8988T (cell line): ENCODE measurements at regions not wholly inside any gene's neighbourhood (a gene's known extent, or its start where the extent isn't known, plus 50 kb on each side); places are given as distances from the start of the nearest gene placed in this dataset.
A peak's percentile ranks its signal among the peaks of the same experiment; 100 is the strongest.
"Not testable (repeated sequence)": the region's sequence is repeated elsewhere in the genome, so short reads cannot be mapped to it uniquely, and the experiment has no call there.

Source experiments
- DNase-seq: peaks from one replicate; pipeline ENCODE4 v3.0.0; 2011

DNA sequence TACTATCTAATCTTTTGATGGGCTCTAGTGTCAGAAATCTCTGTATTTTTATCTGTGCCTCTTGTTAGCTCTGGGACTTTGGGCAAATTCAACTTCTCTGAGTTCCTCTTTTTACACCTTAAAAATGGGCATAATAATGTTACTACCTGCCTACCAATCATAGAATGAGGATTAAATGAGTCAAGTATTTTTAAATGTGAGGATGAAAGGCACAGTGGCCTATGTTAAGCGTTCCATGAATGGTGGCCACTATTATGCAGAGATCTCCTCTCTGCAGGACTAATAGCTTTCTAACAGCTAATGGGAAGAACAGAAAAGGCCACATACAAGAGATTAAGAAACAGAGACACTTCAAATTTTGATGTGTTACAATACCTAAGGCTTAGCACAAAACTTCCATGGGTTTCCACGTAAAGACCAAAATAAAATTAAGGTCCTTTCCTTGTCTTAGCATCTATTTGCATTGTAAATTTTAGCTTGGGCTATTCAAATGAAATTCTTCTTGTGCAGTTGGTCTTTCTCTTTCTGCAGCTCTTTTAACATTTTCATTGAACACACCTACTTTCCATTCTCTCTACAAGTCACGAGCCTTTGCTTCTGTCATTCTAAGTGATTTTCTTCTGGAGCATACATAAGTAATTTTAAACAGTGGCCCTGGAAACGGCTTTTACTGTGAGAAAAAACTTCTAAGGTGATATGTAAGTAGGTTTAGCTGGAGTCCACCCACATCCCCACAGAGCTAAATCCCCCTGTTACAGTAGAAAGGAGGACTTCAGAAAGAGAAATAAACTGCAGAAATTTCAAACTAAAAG, 117.9 kb upstream of the MED14 start:
- no peak for DNase-seq

DNA sequence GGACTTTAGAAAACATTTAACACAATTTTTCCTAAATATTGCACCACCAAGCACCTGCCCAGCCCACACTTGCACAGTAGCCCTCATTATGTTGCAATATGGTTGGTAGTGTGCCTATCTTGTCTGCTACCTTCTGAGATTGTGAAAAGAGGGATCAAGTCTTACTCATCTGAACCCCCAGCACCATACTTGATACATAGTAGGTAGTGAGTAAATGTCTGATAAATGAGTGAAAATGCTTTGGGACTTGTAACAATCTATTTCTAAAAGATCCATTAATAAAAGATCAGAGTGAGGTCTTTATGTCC, 118.4 kb upstream of the MED14 start:
- no peak for DNase-seq

DNA sequence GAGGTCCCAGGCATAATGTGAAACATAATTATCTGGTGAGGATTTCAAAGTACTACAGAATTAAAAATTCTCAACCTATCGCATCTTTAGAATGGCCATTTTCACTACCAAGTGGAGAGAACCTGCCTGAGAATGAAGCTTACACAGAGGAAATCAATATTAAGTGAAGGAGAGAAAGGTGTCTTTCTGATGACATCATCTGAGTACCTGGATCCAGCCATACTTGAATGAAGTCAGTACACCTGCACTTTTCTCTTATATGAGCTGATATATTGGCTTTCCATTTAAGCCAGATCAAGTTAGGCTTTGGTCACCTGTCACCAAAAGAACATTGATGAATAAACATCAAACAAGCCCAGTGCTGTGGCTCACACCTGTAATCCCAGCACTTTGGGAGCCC, 118.9 kb upstream of the MED14 start:
- no peak for DNase-seq

DNA sequence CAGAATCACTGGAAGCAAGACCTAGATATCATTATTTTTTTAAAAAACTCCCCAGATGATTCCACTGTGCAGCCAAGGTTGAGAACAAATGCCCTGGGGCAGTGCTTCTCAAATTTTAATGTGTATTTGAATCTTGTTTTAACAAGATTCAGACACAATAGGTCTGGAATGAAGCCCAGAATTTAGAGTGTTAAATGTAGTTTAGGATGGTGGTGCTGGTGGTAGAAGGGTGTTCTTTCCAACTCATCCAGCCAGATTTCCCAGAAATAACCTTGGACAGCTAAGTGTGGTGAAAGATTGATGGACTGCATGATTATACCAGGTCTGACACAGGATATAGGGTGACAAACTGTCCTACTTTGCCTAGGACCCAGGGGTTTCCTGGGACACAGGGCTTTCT, 120.1 kb upstream of the MED14 start:
- DNase-seq, result no peak

DNA sequence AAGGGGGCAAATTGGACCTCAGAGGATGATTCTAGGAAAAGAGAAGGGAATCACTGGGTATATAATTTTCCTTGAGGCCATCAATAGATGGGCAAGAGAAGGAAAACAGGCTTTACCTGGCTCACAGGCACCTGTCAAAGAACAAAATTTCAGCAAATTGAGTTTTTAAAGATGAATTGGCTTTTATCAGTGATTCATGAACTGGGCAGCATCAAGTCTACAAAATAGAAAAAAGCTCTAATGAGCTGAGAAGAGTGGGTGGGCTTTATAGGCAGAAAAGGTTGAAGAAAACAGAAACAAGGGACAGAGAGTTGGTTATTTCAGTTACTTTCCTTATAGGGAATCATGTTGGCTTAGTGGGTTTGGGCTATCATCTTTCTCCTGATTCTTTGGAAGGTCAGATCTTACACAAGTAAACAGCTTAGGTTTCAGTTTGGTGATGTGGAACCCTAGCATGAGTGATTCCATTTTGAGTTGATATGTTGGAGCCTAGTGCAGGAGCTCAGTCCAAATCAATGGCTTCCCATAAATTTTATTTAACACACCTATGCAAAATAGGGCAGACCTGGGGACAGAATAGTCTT, 120.7 kb upstream of the MED14 start:
- no peak for DNase-seq

DNA sequence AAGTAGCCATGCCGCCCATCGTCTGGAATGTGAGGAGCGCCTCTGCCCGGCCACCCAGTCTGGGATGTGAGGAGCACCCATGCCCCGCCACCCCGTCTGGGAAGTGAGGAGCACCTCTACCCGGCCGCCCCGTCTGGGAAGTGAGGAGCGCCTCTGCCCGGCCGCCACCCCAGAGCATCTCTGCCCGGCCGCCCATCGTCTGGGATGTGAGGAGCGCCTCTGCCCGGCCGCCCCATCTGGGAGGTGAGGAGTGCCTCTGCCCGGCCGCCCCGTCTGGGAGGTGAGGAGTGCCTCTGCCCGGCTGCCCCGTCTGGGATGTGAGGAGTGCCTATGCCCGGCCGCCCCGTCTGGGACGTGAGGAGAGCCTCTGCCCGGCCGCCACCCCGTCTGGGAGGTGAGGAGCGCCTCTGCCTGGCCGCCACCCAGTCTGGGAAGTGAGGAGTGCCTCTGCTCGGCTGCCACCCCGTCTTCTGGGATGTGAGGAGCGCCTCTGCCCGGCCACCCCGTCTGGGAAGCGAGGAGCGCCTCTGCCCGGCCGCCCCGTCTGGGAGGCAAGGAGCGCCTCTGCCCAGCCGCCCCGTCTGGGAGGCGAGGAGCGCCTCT, 126.7 kb upstream of the MED14 start:
- DNase-seq, result not testable (repeated sequence)

DNA sequence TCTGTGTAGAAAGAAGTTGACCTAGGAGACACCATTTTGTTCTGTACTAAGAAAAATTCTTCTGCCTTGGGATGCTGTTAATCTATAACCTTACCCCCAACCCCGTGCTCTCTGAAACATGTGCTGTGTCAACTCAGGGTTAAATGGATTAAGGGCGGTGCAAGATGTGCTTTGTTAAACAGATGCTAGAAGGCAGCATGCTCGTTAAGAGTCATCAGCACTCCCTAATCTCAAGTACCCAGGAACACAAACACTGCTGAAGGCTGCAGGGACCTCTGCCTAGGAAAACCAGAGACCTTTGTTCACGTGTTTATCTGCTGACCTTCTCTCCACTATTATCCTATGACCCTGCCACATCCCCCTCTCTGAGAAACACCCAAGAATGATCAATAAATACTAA, 127.9 kb upstream of the MED14 start:
- not testable (repeated sequence) for DNase-seq

DNA sequence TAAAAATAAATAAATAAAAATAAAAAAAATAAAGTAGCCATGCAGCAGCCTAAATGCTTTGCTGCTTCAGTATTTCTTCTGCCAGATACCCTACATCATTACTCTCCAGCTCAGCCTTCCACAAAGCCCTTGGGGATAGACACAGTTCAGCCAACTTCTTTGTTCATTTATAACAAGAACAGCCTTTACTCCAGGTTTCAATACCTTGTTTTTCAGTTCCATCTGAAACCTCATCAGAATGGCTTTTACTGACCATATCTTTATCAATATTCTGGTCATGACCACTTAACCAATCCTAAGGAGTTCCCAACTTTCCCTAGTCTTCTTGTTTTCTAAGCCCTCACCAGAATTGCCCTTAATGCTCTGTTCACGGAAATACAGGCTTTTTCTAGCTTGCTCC, 128.3 kb upstream of the MED14 start:
- DNase-seq, result no peak

DNA sequence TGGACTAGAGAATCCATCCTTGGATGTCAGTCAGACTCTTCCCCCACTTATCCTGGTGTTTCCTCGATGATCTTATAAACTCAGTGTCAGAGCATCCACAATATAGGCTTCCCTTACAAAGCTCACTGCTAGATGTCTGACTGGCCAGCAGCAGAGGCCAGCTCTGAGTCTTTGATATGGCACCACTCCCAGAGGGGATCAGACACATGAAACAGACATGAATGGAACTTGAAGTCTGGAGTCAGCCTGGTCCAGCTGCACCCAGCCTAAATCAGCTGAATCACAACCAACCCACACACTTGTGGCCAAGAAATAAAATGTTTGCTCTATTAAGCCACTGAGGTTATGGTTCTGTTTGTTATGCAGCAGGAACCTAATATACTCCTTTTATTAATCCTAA, 129.6 kb upstream of the MED14 start:
- no peak for DNase-seq

DNA sequence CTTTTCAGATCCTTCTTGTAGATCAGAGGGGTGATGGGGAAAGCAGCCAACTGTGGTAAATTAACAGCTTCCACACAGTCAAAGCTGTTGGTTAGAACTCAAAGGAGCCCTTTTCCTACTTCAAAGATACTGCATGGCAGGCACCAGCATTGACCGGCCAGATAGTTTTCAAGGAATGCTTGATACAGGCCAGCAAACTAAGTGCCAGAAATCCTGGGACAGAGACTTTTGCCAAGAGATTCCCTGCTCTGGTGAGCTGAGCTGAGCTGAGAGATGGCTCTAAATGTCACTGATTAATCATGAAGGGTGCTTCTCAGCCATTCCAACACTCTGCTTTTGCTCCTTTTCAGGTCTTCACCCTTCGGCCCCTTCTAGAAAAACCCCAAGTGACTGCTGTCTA, 131.6 kb upstream of the MED14 start:
- DNase-seq, result no peak

DNA sequence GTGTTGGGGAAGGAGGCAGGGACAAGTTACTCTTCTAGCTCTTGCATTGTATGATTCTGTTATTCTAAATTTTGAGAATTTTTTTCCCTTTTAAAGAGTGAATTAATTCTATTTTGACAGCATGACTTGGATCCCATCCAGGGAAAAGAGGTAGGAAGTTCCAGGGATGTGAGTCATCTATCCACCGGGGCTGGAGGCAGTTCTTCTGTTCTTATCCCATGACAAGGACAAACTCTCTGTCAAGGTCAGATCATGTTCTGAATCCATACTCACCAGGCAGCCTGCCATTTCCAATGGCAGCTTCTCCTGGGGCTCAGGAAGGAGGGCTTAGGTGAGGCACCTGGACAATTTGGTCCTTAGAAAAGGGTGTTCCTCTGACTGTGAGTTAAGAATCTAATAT, 132.0 kb upstream of the MED14 start:
- DNase-seq, result peak; percentile 48

DNA sequence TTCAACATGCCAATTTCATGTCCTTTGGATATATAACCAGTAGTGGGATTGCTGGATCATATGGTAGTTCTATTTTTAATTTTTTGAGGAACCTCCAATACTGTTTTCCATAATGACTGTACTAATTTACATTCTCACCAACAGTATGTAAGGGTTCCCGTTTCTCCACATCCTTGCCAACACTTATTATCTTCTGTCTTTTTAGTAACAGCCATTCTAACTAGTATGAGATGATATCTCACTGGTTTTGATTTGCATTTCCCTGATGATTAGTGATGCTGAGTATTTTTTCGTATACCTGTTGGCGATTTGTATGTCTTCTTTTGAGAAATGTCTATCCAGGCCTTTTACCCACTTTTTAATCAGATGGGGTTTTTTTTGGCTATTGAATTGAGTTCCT, 133.5 kb upstream of the MED14 start:
- DNase-seq, result no peak

DNA sequence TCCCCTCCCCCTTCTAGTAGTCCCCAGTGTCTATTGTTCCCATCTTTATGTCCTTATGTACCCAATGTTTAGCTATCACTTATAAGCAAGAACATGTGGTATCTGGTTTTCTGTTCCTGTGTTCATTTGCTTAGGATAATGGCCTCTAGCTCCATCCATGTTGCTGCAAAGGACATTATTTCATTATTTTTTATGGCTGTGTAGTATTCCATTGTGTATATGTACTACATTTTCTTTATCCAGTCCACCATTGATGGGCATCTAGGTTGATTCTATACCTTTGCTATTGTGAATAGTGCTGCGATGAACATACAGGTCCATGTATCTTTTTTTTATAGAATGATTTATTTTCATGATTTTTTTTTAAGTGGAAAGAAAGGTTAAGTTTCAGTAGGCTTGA, 135.6 kb upstream of the MED14 start:
- DNase-seq, result not testable (repeated sequence)

DNA sequence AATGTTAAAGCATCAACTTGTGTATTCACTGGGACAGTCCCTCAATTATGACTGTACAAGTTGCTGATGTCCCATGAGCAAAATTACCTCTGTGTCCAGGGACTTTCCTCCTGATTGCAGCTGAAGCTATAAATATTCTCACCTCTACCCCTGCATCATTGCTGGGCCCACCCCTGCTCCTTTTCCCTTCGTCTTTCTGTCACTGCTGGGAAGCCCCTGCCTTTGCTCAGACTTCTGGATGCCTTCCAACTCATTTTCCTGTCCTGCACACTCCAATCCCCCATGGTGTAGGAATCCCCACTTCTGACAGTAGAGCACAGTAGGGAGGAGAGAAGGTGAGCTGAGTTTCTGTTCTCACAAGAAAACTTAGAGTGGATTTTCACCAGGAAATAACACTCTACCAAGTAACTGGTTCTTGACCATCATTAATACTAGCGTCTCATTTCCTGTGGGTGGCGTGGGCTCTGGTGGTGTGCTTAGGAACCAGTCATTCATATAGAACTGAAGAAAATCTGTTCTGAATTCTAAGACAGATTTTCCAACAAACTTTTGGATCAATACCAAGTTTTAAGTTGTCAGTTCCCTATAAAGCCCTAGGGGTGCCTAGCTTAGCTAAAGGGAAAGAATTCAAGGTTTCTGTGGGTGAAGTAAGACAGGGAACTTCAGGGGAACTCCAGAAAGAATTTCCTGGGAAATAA, 136.2 kb upstream of the MED14 start:
- no peak for DNase-seq

DNA sequence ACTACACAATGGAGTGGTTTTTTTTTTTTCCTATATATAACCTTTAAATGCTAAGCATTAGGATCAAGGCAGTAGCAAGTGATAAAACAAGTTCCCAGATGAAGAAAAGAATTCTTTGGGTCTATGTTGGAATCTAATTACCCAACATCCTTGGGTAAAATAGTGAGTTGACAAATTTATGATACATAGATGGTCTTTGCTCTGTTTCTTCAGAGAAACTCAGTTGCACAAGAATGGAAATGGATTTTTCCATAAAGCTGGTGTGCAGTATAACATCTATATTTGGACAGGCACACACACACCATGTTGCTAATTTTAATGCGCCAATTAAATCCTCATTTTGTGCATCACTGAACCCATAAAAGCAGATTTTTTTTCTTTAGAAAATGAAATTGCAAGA, 137.0 kb upstream of the MED14 start:
- DNase-seq, result no peak

DNA sequence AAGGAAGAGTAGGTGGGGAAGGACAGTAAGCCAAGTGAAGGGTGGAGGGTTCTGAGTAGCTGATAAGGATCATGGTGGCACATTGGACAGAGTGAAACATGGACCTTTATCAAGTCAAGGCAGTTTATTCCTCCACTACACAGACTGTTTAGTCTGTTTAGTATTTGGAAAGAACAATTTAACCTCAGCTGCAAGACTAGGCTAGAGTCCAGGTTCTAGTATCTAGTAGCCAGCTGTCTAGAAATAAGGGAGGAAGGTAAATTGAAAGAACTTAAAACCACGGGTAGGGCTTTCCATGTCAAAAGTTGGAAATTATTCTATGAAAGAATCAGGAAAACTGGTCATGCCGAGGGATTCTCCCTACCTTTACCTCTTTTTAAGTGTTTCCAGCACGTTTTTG, 140.1 kb upstream of the MED14 start:
- no peak for DNase-seq

DNA sequence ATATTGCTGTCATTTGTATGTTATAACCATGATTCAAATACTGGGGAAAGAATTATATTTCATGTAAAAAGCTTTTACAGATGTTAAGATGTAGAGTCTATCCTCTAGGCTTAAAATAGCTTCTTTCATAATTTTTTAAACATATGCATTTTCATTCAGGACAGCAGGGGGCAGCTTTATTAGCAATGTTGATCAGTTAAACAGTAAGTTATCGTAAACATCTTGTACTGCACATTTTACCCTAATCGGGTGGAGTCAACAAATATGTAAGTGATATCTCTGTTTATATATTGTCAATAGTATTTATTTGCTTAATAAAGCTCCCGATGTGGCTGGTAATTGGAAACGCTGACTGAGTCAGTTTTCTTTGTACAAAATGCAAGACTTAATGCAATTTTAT, 142.5 kb upstream of the MED14 start:
- DNase-seq, result no peak

DNA sequence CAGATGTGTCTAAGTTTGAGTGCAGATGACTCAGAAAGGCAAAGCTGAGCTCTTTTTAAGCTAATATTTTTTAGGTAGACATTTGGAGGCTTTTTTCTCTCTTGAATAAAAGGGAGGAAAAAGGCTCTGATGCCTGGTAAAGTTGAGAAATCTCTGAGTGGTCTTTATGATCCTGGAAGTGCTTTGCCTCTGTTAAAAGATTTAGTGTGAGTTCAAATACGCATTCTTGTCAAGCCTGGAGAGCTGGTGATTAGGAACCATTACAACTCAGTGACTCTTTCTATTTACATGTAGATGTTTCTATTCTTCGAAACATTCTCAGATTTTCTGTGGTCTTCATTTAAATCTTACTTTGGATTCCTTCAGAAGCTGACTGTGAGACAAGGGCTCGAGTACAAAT, 143.4 kb upstream of the MED14 start:
- DNase-seq, result no peak

DNA sequence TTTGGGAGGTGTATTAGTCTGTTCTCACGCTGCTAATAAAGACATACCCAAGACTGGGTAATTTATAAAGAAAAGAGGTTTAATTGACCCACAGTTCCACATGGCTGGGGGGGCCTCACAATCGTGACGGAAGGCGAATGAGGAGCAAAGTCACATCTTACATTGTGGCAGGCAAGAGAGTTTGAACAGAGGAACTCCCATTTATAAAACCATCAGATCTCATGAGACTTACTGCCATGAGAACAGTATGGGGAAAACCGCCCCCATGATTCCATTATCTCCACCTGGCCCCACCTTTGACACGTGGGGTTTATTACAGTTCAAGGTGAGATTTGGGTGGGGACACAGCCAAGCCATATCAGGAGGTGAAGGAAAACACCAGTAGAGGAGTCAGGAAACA, 143.8 kb upstream of the MED14 start:
- not testable (repeated sequence) for DNase-seq

DNA sequence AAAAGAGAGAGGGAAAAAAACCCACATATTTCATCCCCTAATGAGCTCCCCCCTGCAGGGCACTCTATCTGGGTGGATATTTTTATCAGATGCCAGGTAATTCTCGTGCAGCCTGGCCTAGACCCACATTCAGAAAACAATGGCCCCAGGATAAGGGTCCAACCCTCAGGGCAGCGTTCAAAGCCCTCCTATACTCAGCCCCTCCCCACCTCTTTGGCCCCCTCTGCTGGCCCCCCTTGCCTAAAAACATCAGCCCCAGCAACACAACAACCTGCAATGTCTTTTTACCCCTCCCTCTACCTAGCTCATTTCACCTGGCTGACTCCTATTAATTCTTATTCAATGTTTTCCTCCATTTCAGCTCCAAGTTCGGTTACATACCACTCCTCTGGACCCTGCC, 145.4 kb upstream of the MED14 start:
- no peak for DNase-seq

DNA sequence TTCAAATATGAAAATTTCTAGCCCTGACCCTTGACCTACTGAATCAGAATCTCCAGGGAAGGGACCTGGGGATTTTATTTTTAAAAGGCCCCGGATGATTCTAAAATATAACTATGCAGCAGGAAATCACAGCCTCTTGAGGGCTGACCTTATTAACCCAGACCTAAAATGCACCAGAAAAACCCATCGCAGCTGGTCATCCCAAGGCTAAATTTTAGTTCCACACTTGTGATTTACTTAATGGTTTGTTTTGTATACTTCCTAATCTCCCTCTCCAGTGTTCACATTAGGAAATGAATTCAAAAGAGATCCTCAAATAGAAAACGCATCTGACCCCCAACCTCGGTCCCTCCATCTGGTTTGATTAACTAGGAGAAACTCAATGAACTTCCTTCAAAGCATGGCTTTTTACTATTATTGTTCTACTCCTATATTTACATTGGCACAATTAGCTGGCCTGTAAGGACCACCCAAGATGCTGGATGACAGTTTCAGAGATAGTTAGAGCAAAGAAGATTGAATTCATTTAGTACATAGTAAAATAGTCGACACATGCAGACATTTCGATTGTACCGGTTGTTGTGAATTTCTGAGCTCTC, 147.8 kb upstream of the MED14 start:
- DNase-seq, result no peak

DNA sequence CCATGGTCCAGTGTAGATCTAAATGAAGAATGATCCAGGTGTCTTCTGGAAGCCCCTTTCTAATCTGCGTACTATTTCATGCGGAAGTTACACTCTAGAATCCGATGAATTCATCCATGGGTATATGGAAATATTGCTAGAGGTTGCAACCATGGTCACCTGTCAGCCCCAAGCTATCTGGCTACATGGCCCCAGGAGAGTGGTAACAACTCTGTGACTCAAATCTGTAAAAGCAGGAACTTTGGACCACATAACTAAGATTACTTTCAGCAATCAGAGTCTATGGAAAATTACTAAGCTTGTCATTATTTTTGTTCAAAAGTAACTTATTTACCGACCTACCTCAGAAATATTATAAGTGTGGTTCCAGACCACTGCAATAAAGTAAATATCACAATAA, 150.6 kb upstream of the MED14 start:
- no peak for DNase-seq

DNA sequence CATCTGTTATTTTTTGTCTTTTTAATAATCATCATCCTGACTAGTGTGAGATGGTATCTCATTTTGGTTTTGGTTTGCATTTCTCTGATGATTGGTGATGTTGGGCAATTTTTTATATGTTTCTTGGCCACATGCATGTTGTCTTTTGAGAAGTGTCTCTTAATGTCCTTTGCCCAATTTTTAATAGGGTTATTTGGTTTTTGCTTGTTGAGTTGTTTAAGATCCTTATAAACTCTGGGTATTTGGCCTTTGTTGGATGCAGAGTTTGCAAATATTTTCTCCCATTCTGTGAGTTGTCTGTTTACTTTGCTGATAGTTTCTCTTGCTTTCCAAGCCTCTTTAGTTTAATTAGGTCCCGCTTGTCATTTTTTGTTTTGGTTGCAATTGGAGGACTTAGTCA, 152.1 kb upstream of the MED14 start:
- DNase-seq, result no peak

DNA sequence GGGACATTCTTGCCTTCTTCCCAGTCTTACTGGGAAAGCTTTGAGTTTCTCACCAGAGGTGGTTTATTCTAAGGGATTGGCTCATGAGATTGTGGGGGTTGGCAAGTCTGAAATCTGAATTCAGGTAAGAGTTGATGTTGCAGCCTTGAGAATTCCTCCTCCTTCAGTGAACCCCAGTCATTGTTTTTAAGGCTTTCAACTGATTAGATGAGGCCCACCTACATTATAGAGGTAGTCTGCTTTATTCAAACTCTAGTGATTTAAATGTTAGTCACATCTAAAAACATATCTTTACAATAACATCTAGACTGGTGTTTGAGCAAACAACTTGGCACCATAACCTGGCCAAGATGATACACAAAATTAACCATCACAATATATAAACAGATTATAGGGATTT, 156.5 kb upstream of the MED14 start:
- no peak for DNase-seq
